HCT116 (cell line): ENCODE measurements at regions not wholly inside any gene's neighbourhood (a gene's known extent, or its start where the extent isn't known, plus 50 kb on each side); places are given as distances from the start of the nearest gene placed in this dataset.

Experiments
- ATAC-seq: fragments of 200-7000 bp; cut with Tn5 transposase; 2 replicates; pipeline ENCODE4 v1.9.1; 2020; ENCODE audit warnings: mild to moderate bottlenecking, moderate library complexity
- BruUV-seq: library from RNA; stranded (reverse); fragments of 400-500 nt; replicated peaks from 2 replicates; lab custom pipeline; 2021; lab: Mats Ljungman, UMichigan
- CTCF ChIA-PET: fragments of 300-600 bp; sonication (Branson Sonifier 250); formaldehyde crosslinking; loops from one replicate; lab custom pipeline; 2021; ENCODE audit warnings: antibody characterized with exemption; lab: Charles Lee
- POLR2A ChIA-PET: fragments of 300-600, 350-600 bp; sonication (Branson Sonifier 250); formaldehyde crosslinking; loops from one replicate; lab custom pipeline; 2021; ENCODE audit warnings: antibody characterized with exemption; lab: Charles Lee
- RAD21 ChIA-PET, 2 experiments: fragments of 300-600 bp; sonication (Branson Sonifier 250); formaldehyde crosslinking; loops; one replicate each; lab custom pipeline; 2023; ENCODE audit warnings: low total read pairs in 2 of 2; ENCODE audit not compliant: uncharacterized antibody in 2 of 2, unreplicated experiment in 2 of 2, low non-redundant PET in 1 of 2; lab: Charles Lee
- DNase-seq: peaks from one replicate; pipeline ENCODE4 v3.0.0-alpha.2; 2010; ENCODE audit warnings: low read depth, low spot score
- H2AFZ ChIP-seq: fragments of 200-600 bp; shearing (Covaris generic), sonication (generic); 2 replicates; pipeline ENCODE4 v1.6.1; 2017; ENCODE audit warnings: low read depth, mixed run types, mixed read lengths, antibody characterized with exemption, low read length; ENCODE audit not compliant: poor library complexity, severe bottlenecking
- H3K27ac ChIP-seq: 2 replicates; pipeline ENCODE4 v1.5.1; 2012; ENCODE audit warnings: low read depth, low read length
- H3K27me3 ChIP-seq: fragments of 200-600 bp; sonication (generic); 2 replicates; pipeline ENCODE4 v1.6.1; 2016; ENCODE audit warnings: mixed run types, low read length, mixed read lengths; ENCODE audit not compliant: insufficient read depth
- H3K36me3 ChIP-seq, 2 experiments: fragments of 200-500 bp in 1 of 2; fragments of 200-600 bp in 1 of 2; sonication (Bioruptor generic) in 1 of 2; sonication (generic) in 1 of 2; 2 replicates each; pipeline versions ENCODE4 v1.5.1 to v1.6.1; 2014 to 2016; ENCODE audit warnings: low read length in 2 of 2, inconsistent platforms in 1 of 2, mixed read lengths in 1 of 2, mixed run types in 1 of 2; ENCODE audit not compliant: insufficient read depth in 2 of 2, control insufficient read depth in 1 of 2
- H3K4me1 ChIP-seq, 2 experiments: fragments of 200-600 bp in 1 of 2; sonication (generic) in 1 of 2; 2 replicates each; pipeline versions ENCODE4 v1.5.1 to v1.6.1; 2012 to 2017; ENCODE audit warnings: low read length in 2 of 2, inconsistent platforms in 1 of 2, mild to moderate bottlenecking in 1 of 2, mixed read lengths in 1 of 2, mixed run types in 1 of 2, moderate library complexity in 1 of 2; ENCODE audit not compliant: insufficient read depth in 2 of 2, control insufficient read depth in 1 of 2
- H3K4me2 ChIP-seq: fragments of 200-600 bp; sonication (generic); 2 replicates; pipeline ENCODE4 v1.6.1; 2017; ENCODE audit warnings: mixed run types, low read length, mixed read lengths
- H3K4me3 ChIP-seq, 2 experiments: fragments of 200-600 bp in 1 of 2; sonication (generic) in 1 of 2; replicated peaks in 1 of 2; 2 replicates each; pipeline ENCODE4 v1.5.1; 2011 to 2016; ENCODE audit warnings: low read length in 2 of 2, control low read depth in 1 of 2, low read depth in 1 of 2, mild to moderate bottlenecking in 1 of 2, mixed read lengths in 1 of 2, mixed run types in 1 of 2
- H3K79me2 ChIP-seq: fragments of 200-600 bp; sonication (generic); 2 replicates; pipeline ENCODE4 v1.6.1; 2017; ENCODE audit warnings: mild to moderate bottlenecking, mixed run types, low read length, moderate library complexity, mixed read lengths; ENCODE audit not compliant: insufficient read depth
- H3K9ac ChIP-seq: fragments of 200-600 bp; sonication (generic); 2 replicates; pipeline ENCODE4 v1.6.1; 2016; ENCODE audit warnings: low read length, mixed read lengths
- H3K9me2 ChIP-seq: fragments of 200-600 bp; sonication (generic), shearing (Covaris generic); 2 replicates; pipeline ENCODE4 v1.6.1; 2017; ENCODE audit warnings: mixed run types, mild to moderate bottlenecking, moderate library complexity; ENCODE audit not compliant: insufficient read depth
- H3K9me3 ChIP-seq, 2 experiments: fragments of 200-500 bp in 1 of 2; fragments of 200-600 bp in 1 of 2; sonication (Bioruptor generic) in 1 of 2; sonication (generic) in 1 of 2; 2 replicates each; pipeline ENCODE4 v1.6.1; 2014 to 2017; ENCODE audit warnings: low read length in 2 of 2, mixed read lengths in 2 of 2, inconsistent platforms in 1 of 2, low read depth in 1 of 2, mild to moderate bottlenecking in 1 of 2, mixed run types in 1 of 2, moderate library complexity in 1 of 2; ENCODE audit not compliant: control insufficient read depth in 1 of 2, insufficient read depth in 1 of 2
- H4K20me1 ChIP-seq: fragments of 200-600 bp; sonication (generic), shearing (Covaris generic); 2 replicates; pipeline ENCODE4 v1.6.1; 2017; ENCODE audit warnings: mixed run types, mild to moderate bottlenecking, moderate library complexity; ENCODE audit not compliant: insufficient read depth
- CBX3 ChIP-seq: IDR thresholded peaks from 2 replicates; pipeline ENCODE4 v1.6.1; 2012; ENCODE audit warnings: low read depth
- CEBPB ChIP-seq: IDR thresholded peaks from 2 replicates; pipeline ENCODE4 v1.6.1; 2012; ENCODE audit warnings: low read depth
- CTCF ChIP-seq, 3 experiments: fragments of 200-600 bp in 1 of 3; sonication (generic) in 1 of 3; IDR thresholded peaks in 2 of 3; conservative IDR thresholded peaks in 1 of 3; 2 replicates each; pipeline ENCODE4 v1.5.1; 2012 to 2017; ENCODE audit warnings: low read depth in 2 of 3, low read length in 2 of 3, antibody characterized with exemption in 1 of 3, borderline replicate concordance in 1 of 3, control low read depth in 1 of 3, mild to moderate bottlenecking in 1 of 3, mixed read lengths in 1 of 3, mixed run types in 1 of 3, moderate library complexity in 1 of 3; ENCODE audit not compliant: insufficient read depth in 1 of 3
- EGR1 ChIP-seq: IDR thresholded peaks from 2 replicates; pipeline ENCODE4 v1.6.1; 2012; ENCODE audit warnings: low read depth
- FOSL1 ChIP-seq: IDR thresholded peaks from 2 replicates; pipeline ENCODE4 v1.6.1; 2012; ENCODE audit warnings: low read depth
- JUND ChIP-seq: IDR thresholded peaks from 2 replicates; pipeline ENCODE4 v1.6.1; 2012
- MAX ChIP-seq: IDR thresholded peaks from 2 replicates; pipeline ENCODE4 v1.6.1; 2012
- POLR2A ChIP-seq: IDR thresholded peaks from 2 replicates; pipeline ENCODE4 v1.7.0; 2011; ENCODE audit warnings: borderline replicate concordance; ENCODE audit not compliant: insufficient read depth, insufficient read length; ENCODE audit errors: extremely low read depth
- RAD21 ChIP-seq: IDR thresholded peaks from 2 replicates; pipeline ENCODE4 v1.6.1; 2012; ENCODE audit warnings: low read depth, mild to moderate bottlenecking
- REST ChIP-seq: IDR thresholded peaks from 2 replicates; pipeline ENCODE4 v1.6.1; 2012; ENCODE audit warnings: low read depth
- SP1 ChIP-seq: IDR thresholded peaks from 2 replicates; pipeline ENCODE4 v1.6.1; 2012; ENCODE audit warnings: low read depth
- SRF ChIP-seq: IDR thresholded peaks from 2 replicates; pipeline ENCODE4 v1.6.1; 2012; ENCODE audit warnings: low read depth
- TCF7L2 ChIP-seq: IDR thresholded peaks from 2 replicates; pipeline ENCODE4 v1.7.0; 2011; ENCODE audit warnings: borderline replicate concordance, inconsistent platforms; ENCODE audit not compliant: insufficient read depth, insufficient read length; ENCODE audit errors: extremely low read depth
- YY1 ChIP-seq: IDR thresholded peaks from 2 replicates; pipeline ENCODE4 v1.6.1; 2011; ENCODE audit warnings: low read length, low read depth, moderate library complexity, mild to moderate bottlenecking; ENCODE audit not compliant: insufficient replicate concordance; ENCODE audit errors: extremely low read depth
- ZNF274 ChIP-seq: fragments of 200-500 bp; sonication (Bioruptor generic); IDR thresholded peaks from 2 replicates; pipeline ENCODE4 v1.6.1; 2014; ENCODE audit warnings: mild to moderate bottlenecking, low read depth, low read length, inconsistent platforms
- intact Hi-C: fragments of 100-400 bp; cut with micrococcal nuclease; formaldehyde crosslinking; loops from 2 replicates; pipeline ENCODE4 v1.10.0; 2022

GRCh38 chr1:69401879-69402278 lies 165.8 kb upstream of the LRRC7 start (continued):
- TF ChIP-seq CTCF (IDR thresholded peaks at IDR 0.05 in 2 of 3, conservative IDR thresholded peaks at IDR 0.05 in 1 of 3; ENCODE audit: borderline replicate concordance in 1 of 3, insufficient read depth in 1 of 3, low read depth in 2 of 3, low read length in 2 of 3), result no peak
- no peak for TF ChIP-seq EGR1
- TF ChIP-seq SRF, result no peak

- CTCF ChIA-PET, result no interaction called here
- no peak for DNase-seq
- Histone ChIP-seq H3K36me3 (no peaks in the 10 kb centered on the region), H2AFZ (no peak overlapping the region), H3K9ac (no peak overlapping the region), H4K20me1 (no peaks in the 10 kb centered on the region), H3K9me2 (no peaks in the 10 kb centered on the region), H3K27me3 (peaks cover 11% of the 10 kb centered on the region; the same call in 1 of the 2 replicates), H3K27ac (no peak overlapping the region), H3K4me1 (no peaks in the 10 kb centered on the region), H3K9me3 (no peaks in the 10 kb centered on the region), H3K79me2 (no peaks in the 10 kb centered on the region), H3K4me3 (no peak overlapping the region), H3K4me2 (no peak overlapping the region)
- TF ChIP-seq CBX3, result no peak
- no peak for TF ChIP-seq JUND
- no peak for TF ChIP-seq FOSL1
- intact Hi-C loops, result no loop called here
- RAD21 ChIA-PET, result no interaction called here
- POLR2A ChIA-PET, result no interaction called here
- no peak for ATAC-seq
- BruUV-seq, result no TSS peak
Observed at GRCh38 chr1:69403756-69404320, 163.9 kb upstream of the LRRC7 start.

- Histone ChIP-seq H3K36me3 (no peaks in the 10 kb centered on the region), H3K27me3 (peaks cover 11% of the 10 kb centered on the region; the same call in 1 of the 2 replicates), H3K79me2 (no peaks in the 10 kb centered on the region), H3K4me2 (no peak overlapping the region), H3K9ac (no peak overlapping the region), H3K9me3 (no peaks in the 10 kb centered on the region), H4K20me1 (no peaks in the 10 kb centered on the region), H2AFZ (no peak overlapping the region), H3K4me1 (no peaks in the 10 kb centered on the region), H3K9me2 (no peaks in the 10 kb centered on the region), H3K27ac (no peak overlapping the region), H3K4me3 (no peak overlapping the region)
- no peak for DNase-seq
- no TSS peak for BruUV-seq
- ChIA-PET POLR2A (no interaction called here), CTCF (no interaction called here), RAD21 (no interaction called here)
- no peak for ATAC-seq
- intact Hi-C loops, result no loop called here
- no peak for TF ChIP-seq REST
- TF ChIP-seq TCF7L2, result no peak
- no peak for TF ChIP-seq RAD21
- TF ChIP-seq YY1, result no peak
- no peak for TF ChIP-seq ZNF274
- no peak for TF ChIP-seq CEBPB
- no peak for TF ChIP-seq SP1
- TF ChIP-seq POLR2A, result no peak
- TF ChIP-seq MAX, result no peak
Observed at GRCh38 chr1:69404486-69404885, 163.2 kb upstream of the LRRC7 start.
